HUDEP-2 (cell line): ENCODE measurements at regions not wholly inside any gene's neighbourhood (a gene's known extent, or its start where the extent isn't known, plus 50 kb on each side); places are given as distances from the start of the nearest gene placed in this dataset.

Experiments
- DNase-seq, 76 experiments: peaks; one replicate each; lab custom pipeline; 2025; ENCODE audit not compliant: unreplicated experiment in 76 of 76; lab: John Stamatoyannopoulos, UW

DNA sequence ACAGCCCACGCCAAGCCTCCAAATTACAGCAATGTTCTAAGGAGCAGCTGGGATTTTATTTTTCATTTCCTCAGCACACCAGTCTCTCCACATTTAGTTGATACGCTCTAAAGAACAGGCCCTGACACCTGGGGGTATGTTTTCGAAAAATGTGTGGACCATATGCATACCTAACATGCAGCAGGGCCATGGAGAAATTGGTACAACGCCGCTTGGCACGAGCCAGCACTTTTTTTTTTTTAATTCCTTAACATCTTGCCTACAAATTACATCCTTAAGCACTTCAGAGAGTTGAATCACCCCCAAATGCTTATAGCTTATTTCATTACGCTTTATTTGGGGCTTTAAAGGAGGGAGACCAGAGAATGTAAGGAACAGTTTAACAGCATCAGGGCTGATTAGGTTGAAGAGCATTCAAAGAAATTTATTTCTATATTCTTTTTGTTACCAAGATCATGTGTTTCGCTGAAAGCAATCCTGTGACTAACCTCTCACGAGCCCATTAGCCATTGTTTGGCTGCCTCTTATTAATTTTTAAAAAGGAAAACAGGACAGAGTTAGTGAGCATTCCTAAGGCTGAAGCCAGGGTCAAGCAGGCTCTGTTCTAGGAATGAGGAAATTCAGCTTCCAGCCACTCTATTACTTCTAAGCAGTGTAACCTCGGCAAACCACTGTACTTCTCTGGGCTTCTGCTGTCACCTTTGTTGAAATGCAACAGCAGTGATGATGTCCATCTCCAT lies 173.8 kb downstream of the ACTL7B start:
- no peak for DNase-seq

GRCh38 chr9:108680946-108681345 lies 174.8 kb downstream of the ACTL7B start:
- DNase-seq, result no peak

DNA sequence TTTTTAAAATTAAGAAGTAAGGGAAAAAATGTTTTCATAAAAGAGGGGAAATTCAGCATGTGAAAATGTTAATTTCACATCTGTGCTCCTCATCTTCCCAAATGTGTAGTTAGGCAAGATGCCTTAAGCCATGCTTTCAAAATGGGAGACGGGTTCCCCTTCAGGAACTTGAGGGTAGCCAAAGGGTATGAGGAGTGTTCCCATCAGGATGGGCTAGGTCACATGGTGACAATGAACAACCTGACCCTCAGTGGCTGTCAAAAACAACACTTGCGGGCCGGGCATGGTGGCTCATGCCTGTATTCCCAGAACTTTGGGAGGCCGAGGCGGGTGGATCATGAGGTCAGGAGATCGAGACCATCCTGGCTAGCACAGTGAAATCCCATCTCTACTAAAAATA lies 178.0 kb downstream of the ACTL7B start:
- no peak for DNase-seq

- DNase-seq, result no peak
Observed at GRCh38 chr9:108676355-108676754, 179.4 kb downstream of the ACTL7B start.

GRCh38 chr9:108675708-108676107 lies 180.1 kb downstream of the ACTL7B start:
- DNase-seq, result no peak

DNA sequence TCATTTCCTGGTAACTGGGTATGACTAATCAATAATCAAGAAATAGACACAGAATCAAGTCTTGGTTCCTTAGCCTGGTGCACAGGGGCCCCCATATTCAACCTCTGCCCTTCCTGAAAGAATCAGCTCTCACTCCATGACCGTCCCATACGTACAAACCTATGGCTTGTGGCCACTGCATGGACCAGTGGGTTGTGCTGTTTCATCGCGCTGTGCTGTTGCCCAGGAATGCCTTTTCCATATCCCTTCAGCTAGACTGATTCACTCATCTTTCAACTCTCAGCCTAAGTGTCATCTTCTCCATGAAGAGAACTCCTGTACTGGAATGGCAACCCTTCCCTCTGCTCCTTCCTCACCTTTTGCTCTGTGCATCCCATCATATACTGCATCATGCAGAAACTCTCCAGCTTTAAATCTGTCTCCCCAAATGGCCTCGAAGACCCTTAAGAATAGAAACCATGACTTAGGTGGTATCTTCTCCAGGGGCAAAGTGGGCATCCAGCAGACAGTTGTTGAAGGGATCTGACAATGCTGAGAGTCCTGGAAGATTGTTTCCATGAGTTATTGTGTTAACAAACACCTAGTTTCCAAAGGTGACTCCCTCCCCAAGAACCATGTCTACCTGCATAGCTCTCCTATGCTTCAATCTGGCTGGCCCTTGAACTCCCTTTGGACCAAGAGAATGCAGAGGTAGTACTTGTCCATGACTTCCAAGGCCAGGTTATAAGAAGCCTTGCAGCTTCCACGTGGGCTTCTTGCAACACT lies 180.8 kb downstream of the ACTL7B start:
- no peak for DNase-seq

DNA sequence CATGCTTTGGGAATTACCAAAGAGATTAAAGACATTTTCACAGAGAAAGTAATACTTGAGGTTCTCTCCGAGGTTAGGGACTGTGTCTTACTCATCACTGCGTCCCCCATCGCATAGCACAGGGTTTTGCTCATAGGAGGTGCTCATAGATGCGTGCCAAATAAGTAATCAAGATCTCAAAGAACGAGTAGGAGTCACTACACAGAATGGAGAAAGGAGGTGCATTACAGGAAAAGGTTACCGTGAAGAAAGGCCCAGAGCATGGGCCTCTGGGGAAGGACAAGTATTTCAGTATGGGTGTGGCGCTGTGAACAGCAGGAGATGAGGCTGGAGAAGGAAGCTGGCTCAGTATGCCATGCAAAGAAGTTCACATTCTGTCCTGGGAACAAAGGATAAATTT lies 182.4 kb downstream of the ACTL7B start:
- DNase-seq, result no peak

GRCh38 chr9:108672475-108673190 lies 183.2 kb downstream of the ACTL7B start:
- DNase-seq, result no peak

DNA sequence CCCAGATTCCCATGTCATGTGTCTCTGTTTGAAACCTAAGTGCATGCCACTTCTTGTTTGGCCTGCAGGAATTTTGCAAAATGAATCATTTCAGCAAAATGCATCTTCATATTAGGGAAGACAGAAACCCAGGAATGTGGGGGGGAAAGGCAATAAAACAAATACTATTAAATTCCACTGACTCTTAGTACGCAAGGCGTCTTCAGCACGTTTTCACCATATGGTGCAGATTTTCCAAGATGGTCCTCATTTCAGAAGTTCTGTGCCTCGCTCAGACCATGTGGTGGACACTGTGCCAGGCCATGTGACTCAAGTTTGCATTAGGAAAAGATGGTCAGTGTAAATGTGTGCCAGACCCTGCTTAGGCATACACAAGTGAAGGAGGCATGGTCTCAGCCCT lies 184.0 kb downstream of the ACTL7B start:
- no peak for DNase-seq

DNA sequence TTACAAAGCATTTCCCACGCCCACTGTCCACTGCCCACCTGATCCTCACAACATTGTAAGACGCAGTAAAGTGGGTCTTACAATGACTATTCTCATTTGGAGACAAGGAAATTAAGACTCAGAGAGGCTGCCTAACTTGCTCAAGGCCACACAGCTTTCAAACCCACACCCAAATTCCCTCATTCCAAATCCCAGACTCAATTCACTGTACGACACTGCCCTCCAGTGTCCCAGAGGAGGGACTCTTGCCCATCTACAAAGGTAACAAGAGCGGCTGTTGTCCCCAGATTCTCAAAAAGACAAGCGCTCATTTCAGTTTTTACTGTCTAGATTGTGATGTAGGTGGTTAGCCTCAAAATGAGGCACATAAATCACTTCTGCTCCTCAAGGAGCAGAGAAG lies 184.6 kb downstream of the ACTL7B start:
- no peak for DNase-seq

DNA sequence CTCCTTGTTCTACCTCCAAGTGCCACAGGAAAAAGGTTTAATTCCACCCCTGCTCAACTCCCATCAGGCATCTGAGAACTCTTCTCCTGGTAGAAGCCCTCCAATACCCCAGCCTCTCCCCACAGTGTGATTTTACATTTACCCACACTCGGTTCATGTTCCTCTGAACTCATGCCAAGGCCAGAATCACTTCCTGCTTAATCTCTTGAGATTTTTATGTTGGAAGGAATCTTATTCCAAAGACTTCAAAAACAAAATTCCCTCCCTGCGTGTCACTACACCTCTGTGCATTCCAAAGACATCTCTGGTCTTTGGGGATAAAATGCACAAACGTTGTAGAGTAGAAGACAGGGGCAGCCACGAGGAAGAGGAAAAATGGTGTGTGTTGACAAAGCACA lies 186.8 kb downstream of the ACTL7B start:
- DNase-seq, result no peak

DNA sequence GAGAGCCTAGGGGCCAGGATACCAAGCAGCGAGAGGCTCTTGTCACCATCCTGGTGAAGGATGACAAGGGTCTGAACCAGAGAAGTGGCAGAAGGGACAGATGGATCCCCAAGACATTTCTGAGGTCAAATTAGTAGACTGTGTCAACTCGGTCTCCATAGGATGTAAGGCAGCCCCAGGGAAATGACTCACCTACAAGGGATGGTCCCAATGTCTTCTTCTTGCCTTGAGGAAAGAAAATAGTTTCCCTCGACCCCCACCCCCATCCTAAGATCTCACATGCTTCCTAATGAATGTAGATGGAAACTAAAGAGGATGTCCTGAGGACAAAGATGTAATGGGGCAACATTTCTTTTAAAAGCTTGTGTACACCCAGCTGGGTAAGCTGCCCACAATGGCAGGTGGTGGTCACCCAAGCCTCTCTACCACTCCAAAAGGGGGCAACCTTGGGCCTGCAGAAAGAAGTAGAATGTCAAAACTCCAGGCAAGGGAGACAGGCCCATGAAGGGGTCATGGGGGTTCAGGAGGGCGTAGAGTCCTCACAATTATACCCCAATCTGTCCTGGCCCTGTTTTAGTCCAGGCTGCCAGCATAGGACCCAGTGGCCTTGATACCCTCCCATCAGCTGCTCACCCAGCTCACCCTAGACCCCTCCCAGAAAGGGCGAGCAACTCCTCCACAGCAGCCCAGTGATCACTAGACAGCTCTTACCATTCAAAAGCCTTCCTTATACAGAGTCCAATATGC lies 187.4 kb downstream of the ACTL7B start:
- DNase-seq, result no peak

GRCh38 chr9:108666240-108666784 lies 189.5 kb downstream of the ACTL7B start:
- DNase-seq, result no peak

- no peak for DNase-seq
Observed at GRCh38 chr9:108665521-108666239, 190.1 kb downstream of the ACTL7B start.

DNA sequence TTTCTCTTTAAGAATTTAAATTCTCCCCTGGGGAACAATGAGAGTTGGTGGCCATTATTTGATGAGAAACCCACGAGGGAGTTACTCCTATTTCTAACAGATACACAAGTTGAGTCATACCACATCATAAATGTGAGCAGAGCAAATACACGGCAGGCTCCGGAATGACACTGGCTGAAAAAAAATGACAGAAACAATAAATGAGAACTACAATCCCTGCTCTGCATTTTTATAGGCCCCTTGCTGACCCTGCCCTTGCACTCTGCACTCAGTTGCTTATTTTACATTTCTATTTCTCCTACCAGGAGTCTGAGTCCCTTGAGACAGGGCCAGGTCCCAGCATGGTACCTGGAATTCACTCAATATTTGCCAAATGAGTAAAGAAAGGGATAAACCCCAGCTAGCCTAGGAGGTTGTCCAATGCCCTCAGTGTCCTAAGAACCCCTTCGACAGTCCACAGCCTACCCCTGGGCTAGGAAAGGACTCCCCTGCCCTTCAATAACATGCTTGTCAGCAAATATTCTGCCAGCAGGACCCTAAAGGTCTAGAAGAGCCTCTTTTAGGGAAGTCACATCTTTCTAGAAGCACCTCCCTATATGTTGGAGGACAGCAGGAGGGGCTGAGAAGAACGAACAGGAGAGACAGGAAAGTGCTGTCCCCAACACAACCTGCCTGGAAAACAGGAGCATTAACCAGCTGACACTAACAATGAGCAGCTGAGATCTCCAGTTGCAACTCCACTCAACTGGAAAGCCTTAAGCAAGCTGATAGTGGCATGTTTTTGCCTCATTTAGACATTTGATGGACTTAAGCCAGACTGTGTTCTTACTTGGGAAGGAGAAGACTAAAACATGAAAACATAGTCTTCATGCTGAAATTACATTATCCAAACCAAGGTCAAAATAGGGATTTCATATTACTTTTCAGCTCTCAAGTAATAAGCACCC lies 191.2 kb downstream of the ACTL7B start:
- DNase-seq, result no peak

- no peak for DNase-seq
Observed at GRCh38 chr9:108663422-108663821, 192.4 kb downstream of the ACTL7B start.

GRCh38 chr9:108662956-108663355 lies 192.8 kb downstream of the ACTL7B start:
- DNase-seq, result no peak

DNA sequence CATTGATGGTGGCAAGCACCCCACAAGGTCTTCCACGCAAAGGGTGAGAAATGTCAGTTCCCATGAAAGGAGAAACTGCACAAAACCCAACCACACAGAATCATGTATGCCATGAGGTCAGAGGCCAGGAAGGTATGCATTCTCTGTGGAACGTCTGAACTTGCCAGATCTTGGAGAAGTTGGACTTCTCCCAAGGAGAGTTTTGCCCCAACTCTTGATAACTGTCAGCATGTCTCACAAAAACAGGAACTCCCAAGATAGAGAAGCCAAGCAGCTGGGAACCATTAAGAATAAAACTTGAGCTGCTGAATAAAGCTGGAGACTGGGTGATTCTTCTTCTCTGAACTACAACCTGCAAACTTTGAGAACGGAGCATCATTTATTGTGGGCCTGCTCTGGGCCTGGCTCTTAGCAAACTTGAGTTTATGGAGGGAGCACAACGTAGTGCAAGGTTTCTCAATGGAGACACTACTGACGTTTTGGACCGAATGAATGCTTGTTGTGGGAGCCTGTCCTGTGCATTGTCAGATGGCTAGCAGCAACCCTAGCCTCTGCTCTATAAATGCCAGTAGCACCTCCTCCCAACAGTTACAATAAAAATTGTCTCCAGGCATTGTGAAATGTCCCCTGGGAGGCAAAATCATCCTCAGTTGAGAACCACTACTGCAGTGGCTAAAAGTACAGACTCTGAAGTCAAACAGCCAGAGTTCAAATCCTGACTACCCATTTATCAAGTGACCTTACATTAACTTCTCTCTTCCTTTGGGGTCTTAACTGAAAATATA lies 193.5 kb downstream of the ACTL7B start:
- no peak for DNase-seq
